Middle frontal gyrus (tissue), 1 donor: ENCODE measurements at regions not wholly inside any gene's neighbourhood (a gene's known extent, or its start where the extent isn't known, plus 50 kb on each side); places are given as distances from the start of the nearest gene placed in this dataset.

Experiments used
- DNase-seq: peaks from one replicate; pipeline ENCODE4 v3.0.0-alpha.2; 2015; ENCODE audit warnings: low spot score; ENCODE audit errors: extremely low spot score

- DNase-seq, result no peak
Measured at GRCh38 chr22:46077669-46078099, 72.6 kb upstream of the PPARA start.

GRCh38 chr22:46078241-46079092 lies 71.9 kb upstream of the PPARA start:
- DNase-seq, result no peak

GRCh38 chr22:46079093-46079860 lies 71.0 kb upstream of the PPARA start:
- DNase-seq, result no peak

- no peak for DNase-seq
Measured at GRCh38 chr22:46079861-46080821, 70.2 kb upstream of the PPARA start.

GRCh38 chr22:46081036-46081830 lies 69.1 kb upstream of the PPARA start:
- DNase-seq, result no peak

GRCh38 chr22:46081831-46082210 lies 68.5 kb upstream of the PPARA start:
- DNase-seq, result no peak

GRCh38 chr22:46082633-46083032 lies 67.7 kb upstream of the PPARA start:
- DNase-seq, result no peak

- DNase-seq, result no peak
Measured at GRCh38 chr22:46083383-46084350, 66.7 kb upstream of the PPARA start.

- no peak for DNase-seq
Measured at GRCh38 chr22:46084376-46084775, 66.0 kb upstream of the PPARA start.

- DNase-seq, result no peak
Measured at GRCh38 chr22:46084943-46085827, 65.1 kb upstream of the PPARA start.

- no peak for DNase-seq
Measured at GRCh38 chr22:46085828-46086576, 64.3 kb upstream of the PPARA start.

- DNase-seq, result peak; percentile 3
Measured at GRCh38 chr22:46086577-46087335, 63.6 kb upstream of the PPARA start.

- DNase-seq, result no peak
Measured at GRCh38 chr22:46087336-46087690, 63.0 kb upstream of the PPARA start.

GRCh38 chr22:46087816-46088277 lies 62.5 kb upstream of the PPARA start:
- DNase-seq, result peak; percentile 91

- DNase-seq, result no peak
Measured at GRCh38 chr22:46088541-46089311, 61.6 kb upstream of the PPARA start.

GRCh38 chr22:46089426-46090035 lies 60.8 kb upstream of the PPARA start:
- DNase-seq, result peak; percentile 1
